ENCODE measurements at regions not wholly inside any gene's neighbourhood (a gene's known extent, or its start where the extent isn't known, plus 50 kb on each side); places are given as distances from the start of the nearest gene placed in this dataset.

GRCh38 chr5:174411479-174411819 lies 312.9 kb upstream of the MSX2 start:
- TF ChIP-seq CTCF (IDR thresholded peaks at IDR 0.05; ENCODE audit: low read depth, low read length) (no peak), MAX (IDR thresholded peaks at IDR 0.05; ENCODE audit: low read depth, low read length) (no peak)
